Cerebellar cortex (tissue), 1 donor: ENCODE measurements at regions not wholly inside any gene's neighbourhood (a gene's known extent, or its start where the extent isn't known, plus 50 kb on each side); places are given as distances from the start of the nearest gene placed in this dataset.
A peak's percentile ranks its signal among the peaks of the same experiment; 100 is the strongest.

Source experiments
- DNase-seq: peaks from one replicate; pipeline ENCODE4 v3.0.0-alpha.2; 2015; ENCODE audit warnings: low spot score

DNA sequence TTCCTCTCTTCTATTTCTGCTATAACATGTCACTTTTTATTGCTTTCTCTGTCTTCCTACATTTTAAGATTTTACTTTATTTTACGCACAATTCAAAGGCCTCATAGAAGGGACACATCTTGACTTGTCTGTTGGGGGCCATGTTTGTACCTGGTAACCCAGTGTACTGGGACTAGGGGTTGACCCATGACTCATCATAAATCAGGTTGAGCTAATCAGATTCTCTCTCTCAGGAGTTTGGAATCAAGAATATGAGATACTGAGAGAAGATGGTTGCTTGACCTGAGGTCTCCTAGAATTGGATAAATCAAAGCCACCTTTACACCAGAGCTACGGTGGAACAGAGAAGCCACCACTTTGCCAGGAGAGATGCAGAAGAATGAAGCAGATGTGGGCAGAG, 153.0 kb downstream of the UXS1 start:
- no peak for DNase-seq

DNA sequence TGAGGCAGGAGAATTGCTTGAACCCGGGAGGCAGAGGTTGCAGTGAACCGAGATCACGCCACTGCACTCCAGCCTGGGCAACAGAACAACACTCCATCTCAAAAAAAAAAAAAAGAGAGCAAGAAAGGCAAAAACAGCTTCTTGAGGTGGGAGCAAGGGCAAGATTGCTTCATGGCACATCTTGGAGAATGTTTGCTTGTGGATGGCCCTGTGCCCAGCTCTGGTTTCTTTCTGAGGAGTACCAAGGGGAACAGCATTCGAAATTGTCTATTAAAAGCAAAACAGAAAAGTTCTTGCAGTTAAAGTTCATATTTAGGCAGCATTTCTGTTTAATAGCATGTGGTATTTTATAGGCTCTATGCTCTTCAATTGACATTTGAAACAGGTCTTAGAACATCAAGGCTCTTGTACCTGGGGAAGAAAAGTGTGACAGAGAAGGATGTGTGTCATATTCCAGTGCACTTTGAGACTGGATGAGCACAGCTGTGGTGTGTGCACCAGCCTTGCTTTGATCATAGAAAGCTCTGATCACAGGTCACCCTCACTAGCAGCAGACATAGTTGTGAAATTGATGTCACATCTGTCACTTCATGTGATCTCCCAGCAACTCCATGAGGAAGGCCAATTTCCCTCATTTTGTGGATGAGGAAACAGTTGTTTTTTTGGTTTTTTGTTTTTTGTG, 154.3 kb downstream of the UXS1 start:
- no peak for DNase-seq

GRCh38 chr2:106038601-106039375, 155.3 kb downstream of the UXS1 start:
- peak; percentile 90 for DNase-seq

GRCh38 chr2:106037932-106038331, 156.2 kb downstream of the UXS1 start:
- DNase-seq, result no peak

- DNase-seq, result no peak
Observed at GRCh38 chr2:106037262-106037661, 156.8 kb downstream of the UXS1 start.

DNA sequence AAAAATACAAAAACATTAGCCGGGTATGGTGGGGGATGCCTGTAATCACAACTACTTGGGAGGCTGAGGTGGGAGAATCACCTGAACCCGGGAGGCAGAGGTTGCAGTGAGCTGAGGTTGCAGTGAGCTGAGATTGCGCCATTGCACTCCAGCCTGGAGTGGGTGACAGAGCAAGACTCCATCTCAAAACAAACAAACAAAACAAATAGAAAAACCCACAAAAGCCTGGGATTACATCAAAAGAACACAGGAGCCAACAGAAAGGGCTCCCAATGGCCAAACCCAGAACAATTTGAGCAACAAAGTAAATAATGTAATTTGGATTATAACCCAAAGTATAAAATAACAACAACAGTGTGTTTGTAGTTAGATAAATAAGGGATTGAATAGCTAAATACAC, 159.8 kb downstream of the UXS1 start:
- DNase-seq, result no peak

DNA sequence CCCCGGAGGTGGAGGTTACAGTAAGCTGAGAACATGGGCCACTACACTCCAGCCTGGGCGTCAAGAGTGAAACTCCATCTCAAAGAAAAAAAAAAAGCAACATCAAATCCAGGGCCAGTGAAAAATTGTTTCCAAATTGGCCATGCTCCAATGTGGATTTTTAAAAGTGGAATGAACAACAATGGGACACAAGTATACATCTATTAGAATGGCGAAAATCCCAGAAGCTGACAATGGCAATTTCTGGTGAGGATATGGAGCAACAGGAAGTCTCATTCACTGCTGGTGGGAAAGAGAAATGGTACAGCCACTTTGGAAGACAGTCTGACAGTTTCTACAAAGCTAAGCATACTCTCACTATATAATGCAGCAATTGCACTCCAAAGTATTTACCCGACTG, 161.4 kb downstream of the UXS1 start:
- DNase-seq, result no peak

DNA sequence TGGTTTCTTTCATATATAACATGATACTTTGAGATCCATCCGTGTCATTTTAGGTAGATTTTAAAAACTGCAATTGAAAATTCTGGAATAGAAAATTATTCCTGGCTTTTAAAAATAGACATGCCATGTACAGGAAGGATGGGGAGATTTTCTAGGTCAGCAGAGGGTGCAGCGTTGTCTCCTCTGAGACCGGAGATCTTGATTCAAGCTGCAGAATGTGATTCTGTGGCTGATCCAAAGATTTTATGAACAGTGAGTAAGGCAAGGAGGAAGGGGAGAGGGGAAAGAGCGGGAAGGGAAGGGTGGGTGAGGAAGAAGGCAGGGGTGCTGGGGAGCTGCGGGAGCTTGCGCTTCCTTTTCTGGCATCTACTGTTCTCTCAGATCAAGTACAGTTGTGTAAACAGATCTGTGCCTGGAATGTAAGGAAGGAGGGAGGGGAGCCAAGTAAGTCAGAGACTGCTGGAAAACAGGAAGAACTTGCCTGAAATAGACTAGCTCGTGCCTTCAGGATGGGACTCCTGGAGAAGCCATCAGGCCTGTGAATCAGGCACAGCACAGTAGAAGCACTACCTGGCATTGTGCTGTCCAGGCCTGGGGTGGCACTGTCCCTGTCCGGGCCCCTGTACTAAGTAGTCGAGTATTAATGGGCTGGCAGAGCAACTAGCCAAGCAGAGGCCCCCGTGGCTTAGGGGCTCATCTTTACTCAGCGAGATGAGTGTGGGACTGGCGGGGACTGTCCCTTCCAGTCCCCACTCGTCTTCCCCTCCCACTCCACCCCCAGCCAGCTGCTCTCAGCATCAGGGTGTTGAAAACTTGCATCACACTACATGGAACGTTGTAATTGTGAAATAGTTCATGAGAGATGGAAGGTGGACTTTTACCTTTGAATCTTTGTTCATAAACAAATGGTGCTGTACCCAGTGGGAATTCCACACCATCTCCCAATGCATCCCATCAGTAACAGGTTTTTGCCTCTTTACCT, 163.5 kb downstream of the UXS1 start:
- peak; percentile 38 for DNase-seq

DNA sequence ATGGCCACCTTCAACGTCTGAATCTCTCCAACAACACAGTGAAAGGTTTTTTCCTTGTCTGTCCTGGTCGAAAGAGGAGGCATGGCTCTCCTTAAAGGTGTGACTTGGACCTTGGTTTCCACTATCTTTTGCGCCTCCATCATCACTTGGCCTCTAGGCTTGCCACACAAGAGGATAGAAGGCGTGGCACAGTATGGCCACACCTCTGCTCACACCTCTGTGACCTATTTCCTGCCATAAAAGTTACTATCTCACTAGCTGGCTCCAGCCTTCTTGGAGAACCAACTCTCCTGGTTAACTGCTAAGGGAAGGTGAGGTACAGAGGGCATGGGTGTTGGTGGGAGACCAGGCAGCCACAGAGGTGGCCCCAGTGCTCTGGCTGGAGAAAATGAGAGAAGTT, 165.9 kb downstream of the UXS1 start:
- no peak for DNase-seq

DNA sequence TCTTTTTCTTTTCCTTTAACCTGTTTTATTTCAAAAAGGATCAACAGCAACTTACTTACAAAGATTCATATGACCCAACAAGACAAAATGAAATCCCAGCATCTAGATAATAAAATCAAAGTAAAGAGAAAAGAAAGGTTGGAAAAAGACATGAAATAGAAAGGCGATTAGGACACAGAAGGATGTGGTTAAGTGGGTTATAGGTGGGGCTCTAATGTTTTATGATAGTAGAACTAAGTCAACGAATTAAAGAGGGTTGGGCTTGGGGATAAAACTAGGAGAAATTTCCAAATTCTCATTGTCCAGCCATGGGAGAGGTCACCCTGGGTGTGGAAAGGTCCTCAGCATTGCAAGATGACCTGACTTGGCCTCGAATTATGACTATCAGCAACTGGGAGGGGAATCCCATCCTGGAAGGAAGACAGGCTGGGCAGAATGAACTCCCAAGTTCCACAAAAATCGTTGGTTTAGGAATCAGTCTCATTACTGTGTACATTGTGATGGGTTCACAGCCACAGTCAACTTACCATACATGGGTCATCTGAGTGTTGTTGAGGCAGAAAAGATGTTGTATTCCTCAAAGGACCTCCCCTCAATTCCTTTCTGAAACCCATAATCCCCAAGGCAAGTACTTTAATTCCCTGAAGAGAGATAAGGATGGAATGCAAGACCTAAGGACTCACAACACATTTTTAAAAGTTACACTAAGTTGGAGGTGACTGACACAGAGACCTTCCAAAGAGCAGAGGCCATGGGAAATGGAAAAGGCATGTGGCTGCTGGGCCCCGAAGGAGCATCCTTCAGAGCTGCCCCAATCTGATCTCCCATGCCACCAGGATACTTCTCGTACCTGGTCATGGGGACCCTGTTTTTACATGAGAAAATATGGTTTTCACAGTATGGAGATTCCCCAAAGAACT, 167.6 kb downstream of the UXS1 start:
- DNase-seq, result no peak

DNA sequence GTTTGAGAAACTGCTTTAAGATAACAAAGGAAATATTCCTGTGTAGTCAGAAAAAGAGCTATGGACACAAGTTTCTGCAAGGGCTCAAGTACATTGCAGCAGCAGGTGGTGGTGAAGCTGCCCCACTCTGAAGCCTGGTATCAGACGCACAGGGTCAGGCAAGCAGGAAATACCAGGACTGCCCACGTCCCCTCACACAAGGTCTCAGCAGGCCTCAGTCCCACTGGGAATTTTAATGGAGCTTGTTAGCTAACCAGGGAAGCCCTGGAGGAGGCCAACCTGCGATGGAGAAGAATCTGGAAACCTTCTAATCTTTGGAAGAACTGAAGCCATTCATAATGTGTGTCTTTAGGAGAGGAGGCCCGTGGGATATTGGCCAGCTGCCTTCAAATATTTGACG, 168.3 kb downstream of the UXS1 start:
- DNase-seq, result no peak

DNA sequence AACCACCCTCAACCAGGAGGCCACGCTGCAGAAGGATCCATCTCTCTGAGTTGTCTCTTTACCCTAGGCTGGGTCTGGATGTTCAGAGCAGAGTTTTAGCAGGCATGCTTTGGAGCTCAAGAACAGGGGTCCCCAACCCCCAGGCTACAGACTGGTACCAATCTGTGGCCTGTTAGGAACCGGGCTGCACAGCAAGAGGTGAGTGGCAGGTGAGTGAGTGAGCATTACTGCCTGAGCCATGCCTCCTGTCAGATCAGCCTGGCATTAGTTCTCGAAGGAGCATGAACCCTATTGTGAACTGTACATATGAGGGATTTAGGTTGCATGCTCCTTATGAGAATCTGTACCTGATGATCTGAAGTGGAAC, 172.5 kb downstream of the UXS1 start:
- DNase-seq, result no peak

DNA sequence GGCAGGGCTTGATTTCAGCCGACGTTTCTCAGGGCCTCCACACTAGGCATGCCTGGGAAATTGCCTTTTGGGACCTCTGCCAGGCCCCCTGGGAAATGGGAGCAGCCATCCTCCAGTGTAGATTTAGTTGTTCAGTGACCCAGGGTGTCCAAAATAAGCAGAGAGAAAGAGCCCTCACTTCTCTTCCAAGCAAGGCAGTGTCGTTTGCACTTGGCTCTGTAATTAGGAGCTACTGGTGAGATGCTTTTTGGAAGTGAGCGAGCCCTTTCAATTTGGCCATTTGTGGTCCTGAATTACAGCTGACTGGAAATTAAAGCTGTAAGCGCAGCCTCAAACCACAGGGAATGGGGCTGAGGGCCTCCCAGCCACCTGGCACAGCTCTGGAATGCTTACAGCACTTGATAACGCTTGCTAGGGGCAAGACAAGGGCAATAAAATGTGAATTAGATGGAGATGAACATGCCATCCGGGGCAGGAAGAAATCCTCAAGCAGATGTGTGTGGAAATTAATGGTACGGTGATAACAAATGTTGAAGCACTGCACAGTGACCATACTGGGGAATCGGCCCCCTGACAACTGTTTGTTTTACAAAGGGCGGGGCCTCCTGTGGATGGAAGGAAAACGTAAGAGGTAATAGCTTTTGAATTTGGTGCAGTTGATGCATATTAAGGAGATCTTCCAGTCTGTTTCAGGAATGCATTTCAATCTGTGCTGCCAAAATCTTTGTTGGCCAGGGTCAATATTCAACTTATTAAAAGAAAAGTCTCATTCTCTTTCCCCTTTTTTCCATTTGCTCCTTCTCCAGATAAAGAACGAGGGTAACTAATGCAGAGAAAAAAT, 173.1 kb downstream of the UXS1 start:
- peak; percentile 93 for DNase-seq

GRCh38 chr2:106020032-106020431, 174.1 kb downstream of the UXS1 start:
- peak; percentile 47 for DNase-seq

DNA sequence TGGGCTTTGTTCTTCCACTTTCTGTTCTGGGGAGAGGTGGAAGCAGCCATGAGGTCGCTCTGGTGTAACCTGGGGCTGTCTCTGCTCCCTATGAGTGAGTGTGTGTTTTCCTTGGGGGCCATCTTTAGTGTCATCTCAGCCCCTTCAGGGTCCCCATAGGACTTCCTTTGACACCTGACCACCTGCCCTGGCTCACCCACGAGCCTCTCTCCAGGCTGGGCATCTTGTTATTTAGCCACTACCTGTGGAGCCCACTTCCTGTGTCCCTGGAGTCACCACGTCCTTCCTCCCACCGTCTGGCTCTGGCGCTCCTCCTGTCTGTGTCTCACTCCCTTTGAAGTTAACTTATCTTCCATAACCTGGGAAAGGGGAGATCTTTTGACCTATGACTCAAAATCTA, 176.0 kb downstream of the UXS1 start:
- DNase-seq, result no peak

- DNase-seq, result peak; percentile 80
Observed at GRCh38 chr2:106012591-106013347, 181.3 kb downstream of the UXS1 start.

DNA sequence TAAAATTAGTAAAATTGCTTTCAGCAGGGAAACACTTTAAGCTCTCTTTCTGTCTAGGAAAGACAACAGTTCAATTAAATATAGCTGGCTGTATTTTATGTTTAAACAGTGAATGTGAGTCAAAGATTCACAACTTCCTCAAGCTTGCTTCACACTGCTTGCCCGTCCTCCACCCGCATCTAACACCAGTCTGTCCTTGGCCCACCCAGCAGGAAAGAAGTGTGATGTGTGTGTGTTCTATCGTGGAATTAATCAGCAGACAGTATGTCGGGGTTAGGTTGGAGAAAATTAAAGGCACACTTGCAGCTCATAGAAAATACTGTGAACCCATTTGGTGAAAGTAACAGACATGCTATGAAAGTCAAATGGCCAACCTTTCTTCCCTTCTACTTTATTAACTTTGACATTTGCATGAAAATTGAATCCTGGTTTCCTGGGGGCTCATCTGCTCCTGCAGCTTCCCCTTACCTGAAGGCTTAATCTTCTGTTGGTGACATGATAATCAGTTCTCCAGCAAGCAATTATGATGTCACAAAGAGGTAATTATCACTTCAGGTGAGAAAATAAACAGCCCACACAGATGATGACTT, 182.0 kb downstream of the UXS1 start:
- DNase-seq, result no peak

DNA sequence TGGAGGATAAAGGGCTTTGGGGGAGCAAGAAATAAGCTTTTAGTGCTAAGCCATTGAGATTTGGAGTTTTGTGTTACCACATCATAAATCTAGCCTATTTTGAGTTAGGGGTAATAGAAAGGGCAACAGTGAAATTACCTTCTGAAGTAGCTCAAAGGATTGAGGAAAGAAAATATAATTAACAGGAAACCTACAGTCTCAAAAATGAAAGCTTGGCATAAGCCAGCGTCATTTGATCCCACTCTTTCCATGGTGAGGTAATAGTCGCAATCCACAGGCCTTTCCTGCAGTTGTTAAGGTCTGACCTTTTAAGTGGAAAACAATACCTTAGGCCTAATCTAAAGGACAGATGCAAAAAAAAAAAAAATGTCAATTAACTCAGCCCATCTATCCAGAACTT, 182.7 kb downstream of the UXS1 start:
- DNase-seq, result no peak

DNA sequence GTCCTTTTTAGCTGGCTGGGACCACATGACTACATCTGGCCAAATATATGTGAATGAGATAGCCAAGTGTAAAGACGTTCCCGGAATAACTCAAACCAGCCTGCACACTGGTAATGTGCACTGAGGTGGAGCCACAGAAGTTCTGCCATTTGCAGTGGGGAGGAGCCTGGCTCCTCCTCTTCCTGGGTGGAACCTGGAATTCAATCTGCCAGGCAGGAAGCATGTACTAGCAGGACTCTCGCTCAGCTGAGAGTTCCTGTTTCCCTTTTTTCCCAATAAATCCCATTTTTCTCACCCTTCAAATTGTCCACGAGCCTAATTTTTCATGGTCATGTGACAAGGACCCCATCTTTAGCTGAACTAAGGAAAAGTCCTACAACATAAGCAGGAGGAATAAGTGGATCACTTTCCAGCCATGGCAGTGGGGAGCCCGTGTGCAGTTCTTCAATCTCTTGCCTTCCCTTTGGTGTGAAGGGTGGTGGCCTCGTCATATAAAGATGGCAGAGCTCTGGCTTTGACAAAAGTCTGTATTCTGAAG, 183.2 kb downstream of the UXS1 start:
- no peak for DNase-seq
